Activated CD4-positive, CD25-positive, alpha-beta regulatory T cell (primary cell): ENCODE measurements at regions not wholly inside any gene's neighbourhood (a gene's known extent, or its start where the extent isn't known, plus 50 kb on each side); places are given as distances from the start of the nearest gene placed in this dataset.

Source experiments
- DNase-seq, 4 experiments: peaks; one replicate each; lab custom pipeline; 2025; lab: John Stamatoyannopoulos, UW

GRCh38 chr7:47724335-47724982 is 142.5 kb upstream of the TNS3 start:
- no peak for DNase-seq

- DNase-seq = no peak
Observed at GRCh38 chr7:47722126-47722525, 140.2 kb upstream of the TNS3 start.

- DNase-seq = no peak
Observed at GRCh38 chr7:47721670-47722069, 139.8 kb upstream of the TNS3 start.

GRCh38 chr7:47720907-47721244 is 139.0 kb upstream of the TNS3 start:
- no peak for DNase-seq

- no peak for DNase-seq
Observed at GRCh38 chr7:47720141-47720906, 138.4 kb upstream of the TNS3 start.

GRCh38 chr7:47719675-47720074 is 137.8 kb upstream of the TNS3 start:
- DNase-seq = no peak

GRCh38 chr7:47715631-47716068 is 133.7 kb upstream of the TNS3 start:
- no peak for DNase-seq

GRCh38 chr7:47714669-47715607 is 133.0 kb upstream of the TNS3 start:
- no peak for DNase-seq

- DNase-seq = no peak
Observed at GRCh38 chr7:47713595-47713994, 131.7 kb upstream of the TNS3 start.

- no peak for DNase-seq
Observed at GRCh38 chr7:47712416-47712815, 130.5 kb upstream of the TNS3 start.

- no peak for DNase-seq
Observed at GRCh38 chr7:47711776-47712175, 129.9 kb upstream of the TNS3 start.

GRCh38 chr7:47710201-47710935 is 128.5 kb upstream of the TNS3 start:
- no peak for DNase-seq

GRCh38 chr7:47709451-47709850 is 127.5 kb upstream of the TNS3 start:
- DNase-seq = no peak

- DNase-seq = no peak
Observed at GRCh38 chr7:47709051-47709450, 127.1 kb upstream of the TNS3 start.

GRCh38 chr7:47707583-47707982 is 125.7 kb upstream of the TNS3 start:
- no peak for DNase-seq

GRCh38 chr7:47704936-47705335 is 123.0 kb upstream of the TNS3 start:
- no peak for DNase-seq

- no peak for DNase-seq
Observed at GRCh38 chr7:47702080-47702479, 120.2 kb upstream of the TNS3 start.

GRCh38 chr7:47698386-47698785 is 116.5 kb upstream of the TNS3 start:
- DNase-seq = no peak

GRCh38 chr7:47697543-47697942 is 115.6 kb upstream of the TNS3 start:
- no peak for DNase-seq

GRCh38 chr7:47696152-47696710 is 114.3 kb upstream of the TNS3 start:
- no peak for DNase-seq

GRCh38 chr7:47693216-47693615 is 111.3 kb upstream of the TNS3 start:
- DNase-seq = no peak

- DNase-seq = no peak
Observed at GRCh38 chr7:47691988-47692387, 110.1 kb upstream of the TNS3 start.
